IMR-90 (cell line): ENCODE measurements at regions not wholly inside any gene's neighbourhood (a gene's known extent, or its start where the extent isn't known, plus 50 kb on each side); places are given as distances from the start of the nearest gene placed in this dataset.

Source experiments
- ATAC-seq: fragments of 200-7000 bp; cut with Tn5 transposase; 2 replicates; pipeline ENCODE4 v1.9.1; 2020; ENCODE audit warnings: low read depth, mild to moderate bottlenecking, moderate library complexity
- BruUV-seq: library from RNA; stranded (reverse); fragments of 400-500 nt; replicated peaks from 2 replicates; lab custom pipeline; 2021; lab: Mats Ljungman, UMichigan
- CTCF ChIA-PET: fragments of 300-600 bp; formaldehyde crosslinking; extraction: SDS; loops from one replicate; lab custom pipeline; 2021; ENCODE audit warnings: antibody characterized with exemption; lab: Yijun Ruan, JAX
- POLR2A ChIA-PET: fragments of 300-600 bp; sonication (Branson Sonifier 250); formaldehyde crosslinking; loops from one replicate; lab custom pipeline; 2022; ENCODE audit warnings: antibody characterized with exemption; ENCODE audit not compliant: unreplicated experiment; lab: Charles Lee
- DNase-seq: peaks from one replicate; pipeline ENCODE4 v3.0.0; 2013
- H2AFZ ChIP-seq: replicated peaks from 2 replicates; pipeline ENCODE3; 2013; ENCODE audit warnings: low read length, mild to moderate bottlenecking; ENCODE audit not compliant: poor library complexity
- H2AK5ac ChIP-seq: 2 replicates; pipeline ENCODE4 v1.6.1; 2013; ENCODE audit warnings: low read depth, low read length, inconsistent platforms
- H2AK9ac ChIP-seq: replicated peaks from 2 replicates; pipeline ENCODE3; 2013; ENCODE audit warnings: mild to moderate bottlenecking, low read depth, low read length, moderate library complexity; ENCODE audit not compliant: poor library complexity
- H2BK120ac ChIP-seq: 2 replicates; pipeline ENCODE4 v1.6.1; 2013; ENCODE audit warnings: low read depth, low read length, inconsistent platforms
- H2BK15ac ChIP-seq: 3 replicates; pipeline ENCODE4 v1.6.1; 2013; ENCODE audit warnings: low read depth, low read length, inconsistent platforms
- H2BK20ac ChIP-seq: 2 replicates; pipeline ENCODE4 v1.6.1; 2013; ENCODE audit warnings: low read depth, mild to moderate bottlenecking, inconsistent platforms, low read length, moderate library complexity
- H2BK5ac ChIP-seq: 2 replicates; pipeline ENCODE4 v1.6.1; 2013; ENCODE audit warnings: mild to moderate bottlenecking, low read depth, low read length, inconsistent platforms; ENCODE audit not compliant: poor library complexity, severe bottlenecking
- H3K14ac ChIP-seq: replicated peaks from 2 replicates; pipeline ENCODE4 v1.6.1; 2013; ENCODE audit warnings: low read depth, low read length, inconsistent platforms
- H3K18ac ChIP-seq: 2 replicates; pipeline ENCODE4 v1.6.1; 2013; ENCODE audit warnings: low read depth, low read length, control low read depth
- H3K23ac ChIP-seq: 2 replicates; pipeline ENCODE4 v1.6.1; 2013; ENCODE audit warnings: low read depth, low read length, inconsistent platforms
- H3K27ac ChIP-seq: 2 replicates; pipeline ENCODE4 v1.5.1; 2013; ENCODE audit warnings: mild to moderate bottlenecking, control low read depth, low read length; ENCODE audit not compliant: insufficient read depth
- H3K27me3 ChIP-seq: 2 replicates; pipeline ENCODE4 v1.6.1; 2013; ENCODE audit warnings: low read length; ENCODE audit not compliant: control insufficient read depth, insufficient read depth
- H3K36me3 ChIP-seq: 2 replicates; pipeline ENCODE4 v1.6.1; 2013; ENCODE audit warnings: low read length, mixed read lengths; ENCODE audit not compliant: control insufficient read depth, insufficient read depth
- H3K4ac ChIP-seq: 2 replicates; pipeline ENCODE4 v1.6.1; 2013; ENCODE audit warnings: low read depth, low read length, inconsistent platforms
- H3K4me1 ChIP-seq: 2 replicates; pipeline ENCODE4 v1.6.1; 2013; ENCODE audit warnings: low read length, mixed read lengths; ENCODE audit not compliant: control insufficient read depth, insufficient read depth
- H3K4me2 ChIP-seq: 2 replicates; pipeline ENCODE4 v1.6.1; 2013; ENCODE audit warnings: low read depth, mild to moderate bottlenecking, control low read depth, low read length, moderate library complexity
- H3K4me3 ChIP-seq: 2 replicates; pipeline ENCODE4 v1.5.1; 2013; ENCODE audit warnings: low read depth, mild to moderate bottlenecking, control low read depth, low read length, moderate library complexity; ENCODE audit not compliant: insufficient read depth
- H3K56ac ChIP-seq: 2 replicates; pipeline ENCODE4 v1.6.1; 2013; ENCODE audit warnings: low read length, inconsistent platforms; ENCODE audit not compliant: insufficient read depth; ENCODE audit errors: extremely low read depth
- H3K79me1 ChIP-seq, 2 experiments: 2 replicates each; pipeline ENCODE4 v1.6.1; 2013; ENCODE audit warnings: low read length in 2 of 2, inconsistent platforms in 1 of 2, low read depth in 1 of 2
- H3K9ac ChIP-seq: 2 replicates; pipeline ENCODE4 v1.6.1; 2013; ENCODE audit warnings: low read depth, low read length, control low read depth
- H3K9me1 ChIP-seq: 2 replicates; pipeline ENCODE4 v1.6.1; 2013; ENCODE audit warnings: low read length, inconsistent platforms; ENCODE audit not compliant: insufficient read depth
- H3K9me3 ChIP-seq: 2 replicates; pipeline ENCODE4 v1.6.1; 2013; ENCODE audit warnings: low read length; ENCODE audit not compliant: control insufficient read depth, insufficient read depth
- H4K20me1 ChIP-seq: 2 replicates; pipeline ENCODE4 v1.6.1; 2013; ENCODE audit warnings: low read length, inconsistent platforms; ENCODE audit not compliant: insufficient read depth
- H4K5ac ChIP-seq: 2 replicates; pipeline ENCODE4 v1.6.1; 2013; ENCODE audit warnings: mild to moderate bottlenecking, low read depth, low read length, control low read depth
- H4K8ac ChIP-seq, 2 experiments: 2 replicates each; pipeline ENCODE4 v1.6.1; 2013; ENCODE audit warnings: low read depth in 2 of 2, low read length in 2 of 2, control low read depth in 1 of 2, inconsistent platforms in 1 of 2
- H4K91ac ChIP-seq: 2 replicates; pipeline ENCODE4 v1.6.1; 2013; ENCODE audit warnings: low read depth, low read length, inconsistent platforms; ENCODE audit not compliant: insufficient read depth
- BHLHE40 ChIP-seq: fragments of 150-350 bp; IDR thresholded peaks from 2 replicates; pipeline ENCODE4 v1.6.1; 2016; ENCODE audit warnings: mild to moderate bottlenecking, low read depth, low read length
- CEBPB ChIP-seq: IDR thresholded peaks from 2 replicates; pipeline ENCODE4 v1.6.1; 2012; ENCODE audit warnings: low read depth, low read length, improper control_type of control experiment
- CHD1 ChIP-seq: IDR thresholded peaks from 2 replicates; pipeline ENCODE4 v1.6.1; 2012; ENCODE audit warnings: low read depth, low read length, improper control_type of control experiment
- FOS ChIP-seq: fragments of 150-350 bp; IDR thresholded peaks from 2 replicates; pipeline ENCODE4 v1.6.1; 2016; ENCODE audit warnings: low read depth, low read length
- MAFK ChIP-seq: IDR thresholded peaks from 2 replicates; pipeline ENCODE4 v1.6.1; 2012; ENCODE audit warnings: low read depth, low read length, improper control_type of control experiment
- NFE2L2 ChIP-seq: fragments of 150-350 bp; IDR thresholded peaks from 2 replicates; pipeline ENCODE4 v1.6.1; 2016; ENCODE audit warnings: low read depth, mild to moderate bottlenecking, low read length
- POLR2A ChIP-seq: IDR thresholded peaks from 2 replicates; pipeline ENCODE4 v1.6.1; 2012; ENCODE audit warnings: mild to moderate bottlenecking, low read depth, low read length
- RAD21 ChIP-seq: IDR thresholded peaks from 2 replicates; pipeline ENCODE4 v1.6.1; 2012; ENCODE audit warnings: low read length, improper control_type of control experiment
- RCOR1 ChIP-seq: IDR thresholded peaks from 2 replicates; pipeline ENCODE4 v1.6.1; 2012; ENCODE audit warnings: mild to moderate bottlenecking, low read length, improper control_type of control experiment; ENCODE audit not compliant: insufficient replicate concordance
- RFX5 ChIP-seq: IDR thresholded peaks from 2 replicates; pipeline ENCODE4 v1.8.0; 2012; ENCODE audit warnings: low read depth, mild to moderate bottlenecking, low read length, moderate library complexity
- SMC3 ChIP-seq: fragments of 150-350 bp; IDR thresholded peaks from 2 replicates; pipeline ENCODE4 v1.6.1; 2016; ENCODE audit warnings: low read depth, mild to moderate bottlenecking, antibody characterized with exemption, low read length, moderate library complexity
- USF2 ChIP-seq: fragments of 150-350 bp; IDR thresholded peaks from 2 replicates; pipeline ENCODE4 v1.6.1; 2017; ENCODE audit warnings: mild to moderate bottlenecking, antibody characterized with exemption, low read length, low read depth
- WGBS, 2 experiments: methylation state at CpG; one replicate each; pipeline versions ENCODE4 v1.1.5 to v1.1.7; 2013; ENCODE audit warnings: missing lambda C conversion rate in 2 of 2; ENCODE audit not compliant: insufficient read length in 1 of 2; ENCODE audit errors: extremely low coverage in 2 of 2; 5-methylcytosine and 5-hydroxymethylcytosine counted together
- dilution Hi-C: fragments of 300-500 bp; cut with HindIII; formaldehyde crosslinking; loops from one replicate; pipeline ENCODE4 v1.14.3; 2018; ENCODE audit warnings: low sequenced_read_pairs; ENCODE audit not compliant: unreplicated experiment
- in situ Hi-C: fragments of 300-500 bp; cut with MboI; formaldehyde crosslinking; loops from 3 replicates; pipeline ENCODE4 v1.14.3; 2019; ENCODE audit warnings: low sequenced_read_pairs, inconsistent platforms, mixed read lengths
- intact Hi-C: fragments of 100-400 bp; cut with micrococcal nuclease; formaldehyde crosslinking; loops from 2 replicates; pipeline ENCODE4 v1.10.0; 2022
- TF ChIP-seq, protein P1 (sequence below): conservative IDR thresholded peaks from 2 replicates; pipeline ENCODE4 v1.5.1; 2012; ENCODE audit warnings: mild to moderate bottlenecking, low read depth, low read length, improper control_type of control experiment

DNA sequence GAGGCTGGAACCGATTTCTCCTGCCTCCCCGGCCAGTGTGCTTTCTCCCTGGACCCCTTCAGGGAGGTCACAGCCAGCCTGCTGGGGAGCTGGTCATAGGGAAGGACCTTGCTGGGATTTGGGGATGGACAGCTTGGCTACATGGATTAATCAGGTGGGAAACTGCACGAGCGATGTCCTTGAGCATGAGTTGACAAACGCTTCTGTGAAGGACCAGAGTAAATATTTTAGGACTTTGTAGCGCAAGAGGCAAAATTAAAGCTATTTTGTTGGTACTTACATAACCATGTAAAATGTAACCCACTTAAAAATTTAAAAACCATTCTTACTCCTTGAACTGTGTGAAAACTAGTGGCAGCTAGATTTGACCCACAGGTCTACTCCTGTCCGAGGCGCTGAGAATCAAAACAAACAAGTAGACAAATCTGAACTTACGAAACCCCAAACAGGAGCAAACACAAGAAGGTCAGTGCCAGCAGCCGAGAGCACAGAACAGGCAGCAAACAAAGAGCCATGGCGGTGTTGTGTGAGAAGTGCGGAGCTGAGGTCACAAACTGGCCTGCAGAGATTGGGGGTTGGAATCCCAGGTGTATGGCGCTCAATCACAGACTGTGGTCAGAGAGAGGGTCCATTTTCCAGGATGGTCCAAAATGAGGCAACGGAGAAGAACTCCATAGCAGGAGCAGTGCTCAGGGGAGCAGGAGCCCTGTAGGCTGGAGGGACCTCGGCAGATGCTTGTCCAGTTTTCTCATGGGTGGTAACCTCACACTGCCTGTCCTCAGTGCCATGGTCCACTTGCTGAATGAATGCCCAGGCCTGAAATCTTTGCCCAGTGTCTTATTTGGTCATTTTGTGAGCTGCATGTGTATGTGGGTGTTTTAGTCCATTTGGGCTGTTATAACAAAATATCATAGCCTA is 79.2 kb upstream of the CLMN start (continued):
- no peak for TF ChIP-seq RCOR1

DNA sequence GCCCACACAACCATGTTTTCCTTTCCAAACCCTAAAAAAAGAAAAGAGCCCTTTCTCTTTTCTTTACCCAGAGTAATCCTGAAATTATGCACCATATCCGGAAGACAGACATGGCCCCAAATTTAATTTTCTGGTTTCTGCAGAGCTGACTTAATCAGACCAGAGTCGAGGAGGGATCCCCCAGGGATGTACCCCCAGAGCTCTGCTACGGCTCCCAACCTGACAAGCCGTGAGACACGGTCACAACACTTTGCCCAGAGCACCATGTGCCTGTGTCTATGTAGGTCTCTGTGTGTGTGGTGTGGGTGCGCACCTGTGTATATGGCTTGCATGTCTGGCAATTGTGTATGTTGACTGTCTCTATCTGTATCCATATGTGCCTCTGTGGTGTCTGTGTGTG is 77.6 kb upstream of the CLMN start:
- H3K4me2 ChIP-seq = no peak overlapping the region
- H2BK20ac ChIP-seq = no peak overlapping the region
- intact Hi-C loops (no loop called here), dilution Hi-C loops (no loop called here), in situ Hi-C loops (no loop called here)
- no peaks in the 10 kb centered on the region for H3K36me3 ChIP-seq
- DNase-seq = no peak
- no peak overlapping the region for H2AK5ac ChIP-seq
- TF ChIP-seq MAFK (no peak), BHLHE40 (no peak), RFX5 (no peak), CEBPB (no peak), CHD1 (no peak), SMC3 (no peak), FOS (no peak), RAD21 (no peak), POLR2A (no peak), NFE2L2 (no peak), USF2 (no peak)
- TF ChIP-seq, protein P1, sequence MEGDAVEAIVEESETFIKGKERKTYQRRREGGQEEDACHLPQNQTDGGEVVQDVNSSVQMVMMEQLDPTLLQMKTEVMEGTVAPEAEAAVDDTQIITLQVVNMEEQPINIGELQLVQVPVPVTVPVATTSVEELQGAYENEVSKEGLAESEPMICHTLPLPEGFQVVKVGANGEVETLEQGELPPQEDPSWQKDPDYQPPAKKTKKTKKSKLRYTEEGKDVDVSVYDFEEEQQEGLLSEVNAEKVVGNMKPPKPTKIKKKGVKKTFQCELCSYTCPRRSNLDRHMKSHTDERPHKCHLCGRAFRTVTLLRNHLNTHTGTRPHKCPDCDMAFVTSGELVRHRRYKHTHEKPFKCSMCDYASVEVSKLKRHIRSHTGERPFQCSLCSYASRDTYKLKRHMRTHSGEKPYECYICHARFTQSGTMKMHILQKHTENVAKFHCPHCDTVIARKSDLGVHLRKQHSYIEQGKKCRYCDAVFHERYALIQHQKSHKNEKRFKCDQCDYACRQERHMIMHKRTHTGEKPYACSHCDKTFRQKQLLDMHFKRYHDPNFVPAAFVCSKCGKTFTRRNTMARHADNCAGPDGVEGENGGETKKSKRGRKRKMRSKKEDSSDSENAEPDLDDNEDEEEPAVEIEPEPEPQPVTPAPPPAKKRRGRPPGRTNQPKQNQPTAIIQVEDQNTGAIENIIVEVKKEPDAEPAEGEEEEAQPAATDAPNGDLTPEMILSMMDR = no peak
- H3K4me3 ChIP-seq = no peak overlapping the region
- no peaks in the 10 kb centered on the region for H3K79me1 ChIP-seq
- no peak overlapping the region for H2BK120ac ChIP-seq
- no peak overlapping the region for H2BK15ac ChIP-seq
- no peak overlapping the region for H4K91ac ChIP-seq
- no peak overlapping the region for H3K9ac ChIP-seq
- WGBS, 2 experiments = 59% methylated on average over 4 of the region's 6 CpGs; no CpG with 5 or more reads in 1 of the 2 experiments
- H3K9me1 ChIP-seq = no peaks in the 10 kb centered on the region
- no TSS peak for BruUV-seq
- H3K27me3 ChIP-seq = no peaks in the 10 kb centered on the region; the same call in 1 of the 2 replicates
- no peak overlapping the region for H4K8ac ChIP-seq
- H3K18ac ChIP-seq = no peak overlapping the region
- ATAC-seq = no peak
- H3K27ac ChIP-seq = no peak overlapping the region
- H3K56ac ChIP-seq = no peak overlapping the region
- no peaks in the 10 kb centered on the region for H3K4me1 ChIP-seq
- no peak overlapping the region for H4K5ac ChIP-seq
- H3K9me3 ChIP-seq = no peaks in the 10 kb centered on the region
- no peaks in the 10 kb centered on the region for H4K20me1 ChIP-seq
- ChIA-PET POLR2A (no interaction called here), CTCF (no interaction called here)
- no peak overlapping the region for H2AK9ac ChIP-seq
- no peak overlapping the region for H3K4ac ChIP-seq
- H3K14ac ChIP-seq = no peak overlapping the region
- H2AFZ ChIP-seq = no peak overlapping the region
- no peak overlapping the region for H2BK5ac ChIP-seq
- H3K23ac ChIP-seq = no peak overlapping the region
